Fibroblast of peridontal ligament (primary cell): ENCODE measurements at regions not wholly inside any gene's neighbourhood (a gene's known extent, or its start where the extent isn't known, plus 50 kb on each side); places are given as distances from the start of the nearest gene placed in this dataset.

Experiments used
- DNase-seq: peaks from one replicate; pipeline ENCODE4 v3.0.0-alpha.2; 2010; ENCODE audit errors: extremely low read depth

DNA sequence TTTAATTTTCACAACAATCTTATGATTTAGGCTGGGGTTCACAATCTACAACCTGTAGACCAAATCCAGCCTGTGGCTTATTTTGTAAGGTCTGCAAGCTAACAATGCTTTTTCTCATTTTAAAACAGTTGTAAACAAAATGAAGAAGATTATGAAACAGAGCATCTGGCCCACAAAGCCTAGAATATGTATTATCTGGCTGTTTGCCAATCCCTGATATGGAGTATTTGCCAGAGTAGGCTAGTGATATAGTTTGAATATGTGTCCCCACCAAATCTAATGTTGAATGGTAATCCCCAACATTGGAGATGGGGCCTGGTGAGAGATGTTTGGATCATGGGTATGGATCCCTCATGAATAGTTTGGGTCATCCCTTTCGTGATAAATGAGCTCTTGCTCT, 201.8 kb downstream of the DHX35 start:
- no peak for DNase-seq

DNA sequence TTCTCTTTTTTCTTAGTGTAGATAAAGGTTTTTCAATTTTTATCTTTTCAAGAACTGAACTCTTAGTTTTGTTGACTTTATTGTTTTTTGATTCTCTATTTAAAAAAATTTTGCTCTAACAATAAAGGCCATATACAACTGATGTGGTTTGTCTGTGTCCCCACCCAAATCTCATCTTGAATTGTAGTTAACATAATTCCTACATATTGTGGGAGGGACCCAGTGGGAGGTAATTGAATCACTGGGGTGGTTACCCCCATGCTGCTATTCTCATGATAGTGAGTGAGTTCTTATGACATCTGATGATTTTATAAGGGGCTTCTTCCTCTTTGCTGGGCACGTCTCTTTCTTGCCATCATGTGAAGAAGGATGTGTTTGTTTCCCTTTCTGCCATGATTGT, 199.8 kb downstream of the DHX35 start:
- no peak for DNase-seq

DNA sequence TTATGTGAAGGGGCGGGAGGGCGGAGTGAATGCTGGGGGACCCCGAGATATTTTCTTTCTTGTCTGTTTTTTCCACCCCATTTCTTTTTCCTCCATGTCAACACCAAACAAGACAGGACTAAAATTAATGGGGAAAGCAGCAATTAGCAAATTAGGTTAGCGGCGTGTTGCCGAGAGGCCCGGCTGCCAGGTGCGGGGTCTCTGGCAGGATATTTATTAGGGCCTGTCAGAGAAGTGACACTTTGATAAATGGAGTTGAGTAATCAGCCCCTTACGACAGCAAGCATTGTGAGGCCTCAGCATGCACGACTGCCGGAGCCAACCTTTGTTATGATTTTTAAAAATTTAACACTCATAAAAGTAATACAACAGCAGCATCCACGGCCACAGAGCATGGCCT, 193.8 kb downstream of the DHX35 start:
- no peak for DNase-seq

DNA sequence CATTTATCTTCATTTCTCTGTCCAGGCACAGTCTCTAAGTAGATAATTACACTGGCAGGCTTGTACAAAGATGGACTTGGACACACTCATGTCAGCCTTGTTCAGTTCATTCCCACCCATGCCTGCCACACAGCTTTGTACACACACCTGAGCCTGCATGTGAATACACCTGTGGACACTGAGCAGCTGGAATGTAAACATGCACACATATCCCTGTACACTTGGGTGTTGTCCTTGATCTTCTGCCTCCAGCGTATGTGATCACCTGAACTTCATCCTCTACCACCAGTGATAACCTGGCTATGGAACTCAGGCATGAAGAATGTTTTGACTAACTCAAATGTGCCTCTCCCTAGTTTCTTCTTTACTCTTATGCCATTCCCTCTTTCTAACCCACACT, 190.6 kb downstream of the DHX35 start:
- DNase-seq = no peak

DNA sequence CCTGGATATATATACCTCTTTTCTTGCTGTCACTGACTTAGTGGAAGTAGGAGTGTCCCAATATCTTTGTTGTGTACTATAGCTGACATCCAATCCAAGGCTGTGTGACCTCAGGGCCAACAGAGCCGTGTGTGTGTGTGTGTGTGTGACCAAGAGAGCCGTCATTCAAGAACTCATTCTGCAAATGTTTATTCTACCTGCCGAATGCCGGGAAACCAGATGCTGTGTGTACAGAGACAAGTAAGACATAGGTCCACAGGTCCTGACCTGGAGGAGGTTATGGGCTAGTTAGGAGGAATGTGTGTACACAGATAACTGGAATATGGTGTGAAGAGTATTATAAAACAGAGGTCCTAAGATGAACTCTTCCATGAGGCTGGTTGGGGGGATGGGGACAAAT, 190.0 kb downstream of the DHX35 start:
- DNase-seq = no peak

DNA sequence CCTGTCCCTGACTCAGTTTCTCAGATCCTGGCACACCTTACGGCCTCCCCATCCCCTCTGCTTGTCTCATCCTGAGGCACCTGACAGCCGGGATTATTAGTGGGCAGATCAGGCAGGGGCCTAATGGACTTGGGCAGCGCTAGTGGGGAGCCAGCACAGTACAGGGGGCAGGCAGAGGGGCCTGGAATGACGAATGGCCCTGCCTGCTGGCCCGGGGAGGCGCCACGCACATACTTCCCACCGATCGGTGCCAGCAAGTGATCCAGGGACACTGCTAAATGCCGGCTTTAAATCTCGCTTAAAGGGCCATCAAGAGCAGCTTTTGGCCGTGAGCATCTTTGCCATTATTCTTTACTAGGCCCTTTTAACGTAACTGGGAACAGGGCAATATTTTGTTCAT, 188.4 kb downstream of the DHX35 start:
- DNase-seq = no peak

DNA sequence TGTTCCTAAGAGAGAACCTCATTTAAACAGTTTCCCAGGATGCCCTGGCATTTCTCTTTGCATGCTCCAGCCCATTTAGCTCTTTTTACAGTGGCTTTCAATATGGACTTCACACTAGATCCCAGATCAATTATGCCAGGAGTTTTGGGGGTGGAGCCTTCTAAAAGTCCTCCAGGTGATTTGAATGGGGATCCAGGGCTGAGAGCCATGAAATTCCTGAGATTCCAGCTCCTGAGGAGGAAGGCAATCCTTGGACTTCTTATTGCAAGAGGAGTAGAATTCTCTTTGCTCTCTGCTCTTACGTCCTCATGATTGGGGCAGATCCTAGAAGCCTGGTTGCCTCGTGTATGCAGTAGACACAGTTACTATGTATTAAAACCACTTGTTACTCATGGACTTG, 184.2 kb downstream of the DHX35 start:
- DNase-seq = no peak

DNA sequence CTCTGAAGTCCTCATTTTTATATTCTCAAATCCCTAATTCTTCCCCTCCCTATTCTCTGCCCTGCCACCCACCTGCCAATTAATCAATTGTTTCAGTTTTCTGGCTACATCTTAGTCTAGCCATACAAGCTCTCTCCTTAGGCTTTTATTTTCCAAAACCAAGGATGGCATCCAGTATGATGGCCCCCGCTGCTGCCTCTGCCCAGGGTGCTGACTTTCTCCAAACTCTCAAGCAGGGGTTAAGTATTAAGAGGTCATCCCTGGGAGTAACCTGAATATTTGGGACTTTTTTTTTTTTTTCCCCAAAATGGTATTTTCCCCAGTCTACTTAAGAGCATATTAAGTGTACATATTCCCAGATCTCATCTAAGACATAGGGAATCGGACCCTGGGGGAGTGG, 183.8 kb downstream of the DHX35 start:
- DNase-seq = no peak

DNA sequence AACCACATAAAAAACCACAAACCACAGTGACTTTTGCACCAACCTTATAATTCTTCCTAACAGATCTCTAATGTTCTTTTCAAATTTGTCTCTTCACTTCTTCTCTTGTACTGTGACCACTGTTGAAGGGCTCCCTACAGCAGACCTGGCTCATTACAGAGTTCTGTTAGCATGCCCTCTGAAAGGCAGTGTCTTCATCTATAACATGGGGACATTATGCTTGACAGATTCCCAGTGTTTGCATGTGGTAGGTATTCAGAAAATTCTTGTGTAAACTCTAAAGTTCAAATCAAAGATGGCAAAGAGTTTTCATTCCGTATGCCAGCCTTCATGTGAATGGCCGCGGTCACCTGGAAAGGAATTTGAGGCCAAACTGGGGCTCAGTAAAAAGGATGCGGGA, 182.6 kb downstream of the DHX35 start:
- no peak for DNase-seq

DNA sequence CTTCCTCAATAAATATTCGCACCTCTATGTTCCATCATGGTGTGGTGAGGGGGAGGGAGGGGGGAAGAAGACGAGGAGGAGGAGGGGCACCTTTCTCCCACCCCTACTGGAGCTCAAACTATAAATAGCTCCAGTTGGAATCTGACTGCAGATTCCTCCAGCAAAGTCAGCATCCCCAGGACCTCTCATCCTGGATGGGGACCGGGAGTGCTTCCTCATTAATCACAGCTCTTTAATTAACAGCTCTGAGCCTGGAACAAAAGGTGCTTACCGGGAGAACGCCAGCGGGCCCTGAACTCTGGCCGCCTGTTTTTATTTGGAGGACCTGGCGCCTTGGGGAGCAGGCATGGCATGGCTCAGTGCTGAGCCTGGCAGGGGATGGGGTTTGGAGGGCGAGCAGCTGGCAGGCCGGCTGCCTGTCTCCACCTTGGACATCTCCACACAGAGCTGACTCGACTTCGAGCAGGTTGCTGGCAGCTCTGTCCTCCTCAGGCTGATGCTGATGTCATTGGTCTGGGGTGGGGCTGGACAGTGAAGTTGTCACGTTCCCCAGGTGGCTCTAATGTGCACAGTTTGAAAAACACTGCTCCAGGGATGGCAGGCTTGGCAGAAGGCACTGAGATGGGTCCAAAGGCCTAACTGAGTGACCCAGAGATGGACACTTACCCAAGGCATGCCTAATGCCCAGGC, 180.4 kb downstream of the DHX35 start:
- no peak for DNase-seq

DNA sequence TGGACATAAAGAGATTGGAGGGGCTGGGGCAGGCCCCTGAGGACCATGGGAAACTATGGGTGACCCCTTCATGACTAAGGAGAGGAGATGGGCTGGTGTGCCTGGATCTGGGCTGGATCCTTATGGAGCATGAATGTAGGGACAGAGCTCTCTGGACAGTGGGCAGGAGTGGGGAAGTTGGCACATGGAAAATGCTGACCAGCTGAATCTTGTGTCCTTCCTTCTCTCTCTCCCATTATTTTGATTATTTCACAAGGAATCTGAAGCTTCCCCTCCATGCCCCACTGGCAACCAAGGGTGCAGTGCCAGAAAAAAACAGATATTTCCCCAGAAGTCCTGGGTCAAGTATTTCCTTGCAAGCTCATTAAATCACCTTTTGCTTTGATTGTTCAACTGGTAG, 175.2 kb downstream of the DHX35 start:
- DNase-seq = no peak

DNA sequence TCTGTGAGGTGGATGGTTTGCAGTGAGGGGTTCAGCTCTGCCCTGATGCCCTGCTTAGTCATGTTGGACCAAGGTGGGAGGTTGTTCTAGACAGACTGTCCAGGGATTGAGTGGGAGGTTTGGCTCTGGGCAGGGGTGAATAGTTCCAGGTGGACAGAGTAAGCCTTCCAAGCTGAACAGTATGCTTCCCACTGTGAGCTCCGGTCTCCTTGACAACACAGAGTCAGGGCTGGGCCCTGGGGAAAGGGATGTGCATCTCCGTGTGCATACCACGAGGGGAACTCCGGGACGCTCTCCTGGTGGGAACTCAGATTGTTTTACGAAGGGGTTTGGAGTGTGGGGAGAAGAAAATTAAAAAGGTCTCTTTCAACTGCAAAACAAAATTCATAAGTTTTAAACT, 174.7 kb downstream of the DHX35 start:
- DNase-seq = no peak

DNA sequence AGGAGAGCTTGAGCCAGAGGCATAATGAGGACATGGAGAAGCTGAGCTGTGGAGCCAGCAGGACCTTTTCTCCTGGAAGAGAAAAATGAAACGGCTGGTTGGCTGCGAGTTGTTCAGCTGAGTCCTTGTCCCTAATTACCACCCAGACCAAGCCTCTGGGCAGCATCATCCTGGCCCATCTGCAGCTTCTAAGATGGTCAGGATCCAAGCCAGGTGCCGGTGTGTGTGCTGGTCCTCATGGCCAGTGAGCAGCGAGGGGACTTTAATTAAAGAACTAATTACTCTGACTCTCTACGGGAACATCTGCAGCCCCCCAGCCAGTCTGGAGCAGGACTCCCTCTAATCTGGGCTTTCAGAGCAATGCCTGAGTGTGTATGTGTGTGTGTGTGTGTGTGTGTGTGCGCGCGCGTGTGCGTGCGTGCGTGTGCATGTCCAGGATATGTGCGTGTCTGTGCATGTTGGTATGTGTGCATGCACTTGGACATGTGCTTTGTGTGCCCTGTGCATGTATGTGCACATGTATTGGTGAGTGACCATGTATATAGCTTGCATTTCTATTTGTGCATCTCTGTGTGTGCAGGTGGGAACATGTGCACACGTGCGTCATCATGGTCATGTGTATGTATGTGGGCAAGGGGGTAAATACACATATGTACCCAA, 173.9 kb downstream of the DHX35 start:
- no peak for DNase-seq

DNA sequence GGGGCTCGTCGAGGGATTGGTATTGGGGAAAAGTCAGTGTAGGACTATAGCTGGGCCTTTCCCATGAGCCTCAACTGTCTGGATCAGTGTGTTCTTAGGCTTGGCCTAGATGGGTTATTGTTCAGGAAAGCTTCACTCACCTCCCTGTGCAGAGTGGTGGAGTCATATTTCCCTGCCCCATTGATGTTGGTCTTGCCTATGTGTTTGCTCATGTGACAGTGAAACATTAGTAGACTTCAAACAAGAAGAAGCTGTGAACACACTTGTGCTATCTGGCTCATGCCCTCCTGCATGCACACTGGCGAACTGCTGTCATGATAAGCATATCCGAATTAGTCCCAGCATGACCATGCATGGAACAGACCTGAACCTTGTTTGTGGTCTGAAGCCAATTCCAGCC, 171.1 kb downstream of the DHX35 start:
- no peak for DNase-seq

DNA sequence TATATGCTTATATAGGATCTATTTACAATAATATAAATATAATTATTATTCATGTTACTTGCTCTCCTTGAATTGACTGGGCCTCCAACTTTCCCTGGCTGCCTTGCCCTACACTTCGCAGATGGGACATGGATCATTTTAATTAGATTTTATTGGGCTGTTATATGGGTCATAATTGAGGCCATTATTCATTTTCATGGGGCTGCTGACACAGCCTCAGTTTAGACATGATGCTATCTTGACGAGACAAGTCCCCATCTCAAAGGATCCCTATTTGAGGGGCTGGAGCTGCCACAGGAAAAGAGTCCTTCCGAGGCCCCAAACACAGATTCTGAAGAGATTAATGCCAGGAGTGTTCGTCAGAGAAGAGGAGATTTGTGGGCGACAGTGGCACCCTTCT, 170.4 kb downstream of the DHX35 start:
- DNase-seq = no peak

DNA sequence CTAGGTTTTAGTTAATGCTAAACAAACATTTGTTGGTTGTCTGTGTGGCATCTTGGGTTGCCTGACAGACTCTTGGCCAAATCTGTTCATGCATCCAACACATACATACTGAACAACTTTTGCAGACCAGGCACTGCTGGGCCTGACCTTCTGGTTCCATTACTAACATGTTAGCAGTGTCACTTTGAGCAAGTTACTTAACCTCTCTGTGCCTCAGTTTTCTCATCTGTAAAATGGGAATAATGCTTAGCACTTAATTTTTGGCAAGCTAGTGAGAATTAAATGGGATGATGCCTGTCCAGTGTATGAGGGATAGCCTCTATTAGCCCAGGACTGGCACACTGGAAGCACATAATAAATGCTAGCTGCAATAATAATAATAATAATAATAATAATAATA, 169.9 kb downstream of the DHX35 start:
- DNase-seq = no peak

DNA sequence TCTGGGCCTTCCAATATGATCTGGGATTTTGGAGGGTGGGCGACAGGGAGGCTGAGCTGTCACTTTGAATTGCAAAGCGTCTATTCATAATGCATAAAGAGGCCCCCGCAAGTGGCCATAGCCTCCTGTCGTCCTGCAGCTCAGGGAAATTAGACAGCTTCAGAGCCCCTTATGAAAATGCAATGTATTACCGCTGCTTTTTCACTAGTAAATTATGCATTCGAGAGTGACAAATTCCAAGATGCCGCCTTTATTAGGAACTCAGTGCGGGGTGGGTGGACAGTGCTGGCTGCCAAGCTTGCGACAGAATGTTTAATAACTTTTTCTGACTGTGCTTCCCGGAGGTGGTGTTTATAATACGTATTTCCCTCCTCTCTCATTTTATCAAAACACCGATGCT, 168.5 kb downstream of the DHX35 start:
- no peak for DNase-seq

DNA sequence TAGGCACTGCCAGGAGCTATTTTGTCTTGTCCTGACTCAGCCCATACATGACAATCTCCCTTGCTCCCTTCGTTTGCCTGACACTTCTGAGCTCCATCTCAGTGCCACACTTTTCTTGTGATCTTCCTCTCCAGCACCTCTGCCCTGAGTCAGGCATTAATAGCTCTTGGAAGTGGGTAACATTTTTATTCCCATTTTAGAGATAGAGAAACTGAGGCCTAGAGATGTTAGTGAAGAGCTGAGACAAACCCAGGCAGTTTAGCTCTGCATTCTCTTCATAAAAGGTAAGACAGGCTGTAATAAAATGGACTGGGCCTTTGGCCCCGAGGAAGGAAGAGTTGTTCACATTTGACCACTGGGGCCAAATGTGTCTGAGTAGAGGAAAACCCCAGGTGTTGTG, 167.4 kb downstream of the DHX35 start:
- DNase-seq = no peak

DNA sequence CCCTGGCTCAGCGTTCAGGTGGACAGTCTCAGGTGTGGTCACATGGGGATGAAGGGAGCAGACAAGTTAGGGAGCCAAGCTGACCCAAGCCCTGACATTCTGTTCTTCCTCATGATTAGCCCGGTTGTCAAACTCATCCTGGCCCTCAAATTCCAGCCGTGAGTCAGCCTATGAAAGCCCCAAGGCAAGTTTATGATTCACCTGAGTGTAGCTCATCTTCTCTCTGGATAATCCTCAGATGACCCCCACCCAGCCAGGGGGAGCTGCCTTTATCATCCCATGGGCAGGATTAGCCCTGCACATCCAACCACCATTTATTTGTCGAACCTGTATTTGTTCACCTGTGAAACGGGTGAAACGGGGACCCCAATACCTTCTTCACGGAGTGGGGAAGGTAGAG, 161.9 kb downstream of the DHX35 start:
- no peak for DNase-seq

DNA sequence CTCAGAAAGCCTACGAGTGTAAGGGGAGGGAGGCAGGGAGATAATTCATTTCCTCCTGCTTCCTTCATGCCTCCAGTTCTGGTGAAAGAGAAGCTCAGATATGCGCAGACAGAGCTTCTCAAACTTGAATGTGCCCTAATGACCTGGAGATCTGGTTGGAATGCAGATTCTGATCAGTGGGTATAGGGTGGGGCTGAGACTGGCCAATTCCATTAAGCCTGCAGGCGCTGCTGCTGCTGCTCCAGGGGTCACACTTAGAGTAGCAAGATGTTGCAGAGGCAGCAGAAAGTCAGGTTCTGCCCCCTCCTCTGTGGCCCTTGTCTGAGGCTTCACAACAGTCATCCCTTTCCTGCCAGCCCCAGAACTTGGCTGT, 161.0 kb downstream of the DHX35 start:
- DNase-seq = no peak

DNA sequence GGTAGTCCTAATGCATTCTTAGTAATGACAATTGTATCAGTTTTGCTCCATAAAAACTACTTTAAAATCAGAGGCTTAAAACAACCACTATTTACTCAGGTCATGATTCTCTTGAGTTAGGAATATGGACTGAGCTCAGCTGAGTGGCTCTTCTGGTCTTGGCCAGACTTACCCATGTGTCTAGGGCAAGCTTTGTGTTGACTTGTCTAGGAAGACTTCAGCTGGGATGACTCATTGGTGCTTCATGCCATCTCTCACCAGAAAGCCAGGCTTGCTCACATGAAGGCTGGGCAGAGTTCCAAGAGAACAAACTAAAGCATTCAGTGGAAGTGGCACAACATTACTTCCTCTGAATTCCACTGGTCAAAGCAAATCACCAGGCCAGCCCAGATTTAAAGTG, 155.3 kb downstream of the DHX35 start:
- DNase-seq = peak; percentile 15

DNA sequence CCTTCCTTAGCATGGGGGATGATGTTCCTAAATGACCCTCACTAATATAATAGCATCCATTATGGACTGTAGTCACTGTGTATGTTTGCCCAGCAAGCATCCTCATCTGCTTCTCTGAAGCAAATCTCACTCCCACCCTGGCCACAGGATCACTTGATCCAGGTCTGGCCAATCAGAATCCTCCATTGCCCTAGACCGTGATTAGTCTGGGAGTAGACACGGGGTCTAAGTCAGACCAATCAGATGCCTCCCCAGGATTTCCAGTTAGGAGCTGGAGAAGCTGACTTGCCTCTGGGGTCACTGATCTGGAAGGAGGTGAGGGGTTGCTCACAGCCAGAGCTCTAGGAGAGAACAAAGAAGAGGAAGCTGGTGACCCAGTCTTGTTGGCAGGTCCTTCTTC, 153.9 kb downstream of the DHX35 start:
- DNase-seq = no peak

DNA sequence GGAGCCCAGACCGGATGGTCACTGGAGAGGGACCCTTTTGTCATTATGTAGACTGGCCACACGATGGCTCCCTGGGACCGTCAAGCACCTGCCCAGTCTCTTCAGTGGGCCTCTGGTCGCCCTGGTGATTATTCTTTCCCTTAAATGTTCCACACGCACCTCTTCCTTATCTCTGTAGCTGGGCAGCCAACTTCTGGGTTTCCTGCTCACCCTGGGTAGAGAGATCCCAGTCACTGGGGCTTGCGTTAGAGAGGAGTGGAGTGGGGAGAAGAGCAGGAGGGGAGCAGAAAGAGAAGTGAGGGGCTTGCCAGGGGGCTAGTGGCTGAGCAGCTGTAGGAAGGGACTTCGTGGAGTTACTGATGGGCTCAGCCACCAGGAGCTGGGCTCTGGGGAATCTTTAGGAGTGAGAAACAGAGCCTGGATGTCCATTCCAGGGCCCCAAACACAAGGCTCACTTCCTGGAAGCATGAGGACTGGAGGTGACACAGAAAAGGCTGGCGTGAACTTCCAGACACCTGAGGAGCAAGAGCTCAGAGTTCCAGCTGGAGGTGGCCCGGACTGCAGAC, 150.1 kb downstream of the DHX35 start:
- DNase-seq = peak; percentile 22
